ENCODE measurements at regions not wholly inside any gene's neighbourhood (a gene's known extent, or its start where the extent isn't known, plus 50 kb on each side); places are given as distances from the start of the nearest gene placed in this dataset.

- no peak for TF ChIP-seq CTCF (conservative IDR thresholded peaks at IDR 0.05; ENCODE audit: low read depth in 2 of 2)
- no peak for TF ChIP-seq POLR2AphosphoS5 (IDR thresholded peaks at IDR 0.05; ENCODE audit: low read depth)
- no peak for TF ChIP-seq STAT1 (IDR thresholded peaks at IDR 0.05; ENCODE audit: unreplicated experiment)
- TF ChIP-seq EZH2 (IDR thresholded peaks at IDR 0.05; ENCODE audit: low read depth, unreplicated experiment) = no peak
- no peak for TF ChIP-seq ZNF331 (CRISPR knock-in tag; IDR thresholded peaks at IDR 0.05; ENCODE audit: low read depth)
- no peak for TF ChIP-seq REST (IDR thresholded peaks at IDR 0.05; ENCODE audit: unreplicated experiment)
- no peak for TF ChIP-seq CREB1 (CRISPR knock-in tag; IDR thresholded peaks at IDR 0.05; ENCODE audit: low read depth)
- no peak for TF ChIP-seq ZNF462 (CRISPR knock-in tag; IDR thresholded peaks at IDR 0.05)
- no peak for TF ChIP-seq EZH2phosphoT487 (IDR thresholded peaks at IDR 0.05; ENCODE audit: unreplicated experiment)
- TF ChIP-seq JUNB (IDR thresholded peaks at IDR 0.05; ENCODE audit: unreplicated experiment) = no peak
- no peak for TF ChIP-seq NANOG (IDR thresholded peaks at IDR 0.05; ENCODE audit: borderline replicate concordance)
Measured at GRCh38 chr10:57015595-57016318, 654.7 kb upstream of the ZWINT start.
